ENCODE measurements at regions not wholly inside any gene's neighbourhood (a gene's known extent, or its start where the extent isn't known, plus 50 kb on each side); places are given as distances from the start of the nearest gene placed in this dataset.

- no peak overlapping the region for H3K4me3 ChIP-seq (ENCODE audit: low read length)
- no peak overlapping the region for H2AFZ ChIP-seq (ENCODE audit: low read depth, low read length)
- H3K27me3 ChIP-seq (ENCODE audit: insufficient read depth, low read depth, low read length), result no peaks in the 10 kb centered on the region
- H3F3A ChIP-seq (ENCODE audit: insufficient read depth, low read length, poor library complexity, severe bottlenecking), result no peaks in the 10 kb centered on the region
- no peaks in the 10 kb centered on the region for H4K20me1 ChIP-seq (ENCODE audit: insufficient read depth)
- TF ChIP-seq EZH2 (IDR thresholded peaks at IDR 0.05; ENCODE audit: borderline replicate concordance, insufficient read depth, low read length, poor library complexity, severe bottlenecking) (no peak), MXI1 (conservative IDR thresholded peaks at IDR 0.05; ENCODE audit: poor library complexity, severe bottlenecking) (no peak)
- no peaks in the 10 kb centered on the region for H3K36me3 ChIP-seq (ENCODE audit: insufficient read depth, low read length)
- H3K9me3 ChIP-seq (ENCODE audit: low read length), result no peaks in the 10 kb centered on the region
- H3K27ac ChIP-seq (ENCODE audit: low read length), result no peak overlapping the region
- H3K79me2 ChIP-seq (replicated peaks; ENCODE audit: insufficient read depth, low read length), result no peaks in the 10 kb centered on the region
- no peak overlapping the region for H3K9ac ChIP-seq (ENCODE audit: low read length)
- no peaks in the 10 kb centered on the region for H3K9me2 ChIP-seq (ENCODE audit: insufficient read depth, low read length)
- H3K4me2 ChIP-seq (ENCODE audit: low read length), result no peak overlapping the region
Measured at GRCh38 chr3:11705049-11705448, 61.3 kb upstream of the VGLL4 start.

- Histone ChIP-seq H3K4me3 (ENCODE audit: low read length) (no peak overlapping the region), H3K4me2 (ENCODE audit: low read length) (no peak overlapping the region), H4K20me1 (ENCODE audit: insufficient read depth) (no peaks in the 10 kb centered on the region), H3K36me3 (ENCODE audit: insufficient read depth, low read length) (no peaks in the 10 kb centered on the region), H3K27me3 (ENCODE audit: insufficient read depth, low read depth, low read length) (no peaks in the 10 kb centered on the region), H3K27ac (ENCODE audit: low read length) (no peak overlapping the region), H3K9ac (ENCODE audit: low read length) (no peak overlapping the region), H3K9me3 (ENCODE audit: low read length) (no peaks in the 10 kb centered on the region), H3F3A (ENCODE audit: insufficient read depth, low read length, poor library complexity, severe bottlenecking) (no peaks in the 10 kb centered on the region), H3K79me2 (replicated peaks; ENCODE audit: insufficient read depth, low read length) (no peaks in the 10 kb centered on the region), H3K9me2 (ENCODE audit: insufficient read depth, low read length) (no peaks in the 10 kb centered on the region), H2AFZ (ENCODE audit: low read depth, low read length) (no peak overlapping the region)
- no peak for TF ChIP-seq TAF1 (IDR thresholded peaks at IDR 0.05; ENCODE audit: low read depth)
- TF ChIP-seq EZH2 (IDR thresholded peaks at IDR 0.05; ENCODE audit: borderline replicate concordance, insufficient read depth, low read length, poor library complexity, severe bottlenecking), result no peak
- no peak for TF ChIP-seq SMC3 (conservative IDR thresholded peaks at IDR 0.05; ENCODE audit: poor library complexity)
- no peak for TF ChIP-seq POLR2AphosphoS5 (IDR thresholded peaks at IDR 0.05)
Measured at GRCh38 chr3:11703146-11703545, 59.4 kb upstream of the VGLL4 start.

GRCh38 chr3:11699083-11699427, 55.3 kb upstream of the VGLL4 start:
- Histone ChIP-seq H3K9me2 (ENCODE audit: insufficient read depth, low read length) (no peaks in the 10 kb centered on the region), H3K4me3 (ENCODE audit: low read length) (no peak overlapping the region), H3K9ac (ENCODE audit: low read length) (no peak overlapping the region), H3K9me3 (ENCODE audit: low read length) (no peaks in the 10 kb centered on the region), H3F3A (ENCODE audit: insufficient read depth, low read length, poor library complexity, severe bottlenecking) (no peaks in the 10 kb centered on the region), H4K20me1 (ENCODE audit: insufficient read depth) (no peaks in the 10 kb centered on the region), H3K4me2 (ENCODE audit: low read length) (no peak overlapping the region), H3K36me3 (ENCODE audit: insufficient read depth, low read length) (no peaks in the 10 kb centered on the region), H3K27me3 (ENCODE audit: insufficient read depth, low read depth, low read length) (no peaks in the 10 kb centered on the region), H2AFZ (ENCODE audit: low read depth, low read length) (no peak overlapping the region), H3K79me2 (replicated peaks; ENCODE audit: insufficient read depth, low read length) (no peaks in the 10 kb centered on the region), H3K27ac (ENCODE audit: low read length) (no peak overlapping the region)
- TF ChIP-seq SMC3 (conservative IDR thresholded peaks at IDR 0.05; ENCODE audit: poor library complexity) (no peak), CTCF (IDR thresholded peaks at IDR 0.05; ENCODE audit: poor library complexity, severe bottlenecking) (no peak), EZH2 (IDR thresholded peaks at IDR 0.05; ENCODE audit: borderline replicate concordance, insufficient read depth, low read length, poor library complexity, severe bottlenecking) (no peak), POLR2AphosphoS5 (IDR thresholded peaks at IDR 0.05) (no peak), MXI1 (conservative IDR thresholded peaks at IDR 0.05; ENCODE audit: poor library complexity, severe bottlenecking) (no peak)

GRCh38 chr3:11698326-11699082, 54.8 kb upstream of the VGLL4 start:
- Histone ChIP-seq H3K36me3 (ENCODE audit: insufficient read depth, low read length) (no peaks in the 10 kb centered on the region), H2AFZ (ENCODE audit: low read depth, low read length) (no peak overlapping the region), H3K27me3 (ENCODE audit: insufficient read depth, low read depth, low read length) (no peaks in the 10 kb centered on the region), H3K9ac (ENCODE audit: low read length) (no peak overlapping the region), H3K9me3 (ENCODE audit: low read length) (no peaks in the 10 kb centered on the region), H3K9me2 (ENCODE audit: insufficient read depth, low read length) (no peaks in the 10 kb centered on the region), H3F3A (ENCODE audit: insufficient read depth, low read length, poor library complexity, severe bottlenecking) (no peaks in the 10 kb centered on the region), H3K79me2 (replicated peaks; ENCODE audit: insufficient read depth, low read length) (no peaks in the 10 kb centered on the region), H3K27ac (ENCODE audit: low read length) (no peak overlapping the region), H3K4me2 (ENCODE audit: low read length) (no peak overlapping the region), H4K20me1 (ENCODE audit: insufficient read depth) (no peaks in the 10 kb centered on the region), H3K4me3 (ENCODE audit: low read length) (no peak overlapping the region)
- TF ChIP-seq CTCF (IDR thresholded peaks at IDR 0.05; ENCODE audit: poor library complexity, severe bottlenecking) (no peak), RAD21 (conservative IDR thresholded peaks at IDR 0.05) (no peak), EP300 (conservative IDR thresholded peaks at IDR 0.05; ENCODE audit: poor library complexity, severe bottlenecking) (no peak), SMC3 (conservative IDR thresholded peaks at IDR 0.05; ENCODE audit: poor library complexity) (no peak), TAF1 (IDR thresholded peaks at IDR 0.05; ENCODE audit: low read depth) (no peak), REST (IDR thresholded peaks at IDR 0.05; ENCODE audit: borderline replicate concordance) (no peak), EZH2 (IDR thresholded peaks at IDR 0.05; ENCODE audit: borderline replicate concordance, insufficient read depth, low read length, poor library complexity, severe bottlenecking) (no peak)

Measured in neural cell (in vitro differentiated cells).